H1 (cell line): ENCODE measurements at regions not wholly inside any gene's neighbourhood (a gene's known extent, or its start where the extent isn't known, plus 50 kb on each side); places are given as distances from the start of the nearest gene placed in this dataset.

Experiments
- CTCF ChIA-PET: fragments of 300-600 bp; sonication (Branson Sonifier 250); formaldehyde crosslinking; loops from one replicate; lab custom pipeline; 2021; ENCODE audit not compliant: partially characterized antibody; lab: Charles Lee
- POLR2A ChIA-PET: fragments of 300-600 bp; sonication (Branson Sonifier 250); formaldehyde crosslinking; loops from one replicate; lab custom pipeline; 2021; ENCODE audit warnings: inconsistent platforms; ENCODE audit not compliant: partially characterized antibody; lab: Charles Lee
- DNase-seq, 2 experiments: peaks; one replicate each; pipeline versions ENCODE4 v3.0.0 to v3.0.0-alpha.2; 2010 to 2022; ENCODE audit warnings: low spot score in 2 of 2, low read depth in 1 of 2, mixed read lengths in 1 of 2
- FAIRE-seq: peaks from 2 replicates; lab custom pipeline; 2011; peaks lifted over from hg19 to GRCh38; lab: Jason Lieb, UNC
- H2AFZ ChIP-seq: 2 replicates; pipeline ENCODE4 v1.8.1; 2012; ENCODE audit warnings: low read length, inconsistent platforms
- H2AK5ac ChIP-seq: 2 replicates; pipeline ENCODE4 v1.6.1; 2013; ENCODE audit warnings: low read depth, low read length
- H2BK120ac ChIP-seq: replicated peaks from 2 replicates; pipeline ENCODE3; 2013; ENCODE audit warnings: low read depth, low read length, inconsistent platforms
- H2BK12ac ChIP-seq: 2 replicates; pipeline ENCODE4 v1.6.1; 2013; ENCODE audit warnings: low read depth, low read length
- H2BK15ac ChIP-seq: 2 replicates; pipeline ENCODE4 v1.6.1; 2013; ENCODE audit warnings: low read length
- H2BK20ac ChIP-seq: 2 replicates; pipeline ENCODE4 v1.6.1; 2013; ENCODE audit warnings: low read length
- H2BK5ac ChIP-seq: 2 replicates; pipeline ENCODE4 v1.6.1; 2013; ENCODE audit warnings: low read depth, low read length
- H3K14ac ChIP-seq: 2 replicates; pipeline ENCODE4 v1.6.1; 2013; ENCODE audit warnings: inconsistent platforms; ENCODE audit not compliant: insufficient read length
- H3K18ac ChIP-seq: 2 replicates; pipeline ENCODE4 v1.6.1; 2013; ENCODE audit warnings: low read length; ENCODE audit errors: extremely low read depth
- H3K23ac ChIP-seq: 2 replicates; pipeline ENCODE4 v1.6.1; 2013; ENCODE audit warnings: inconsistent platforms; ENCODE audit not compliant: insufficient read length
- H3K23me2 ChIP-seq: 2 replicates; pipeline ENCODE4 v1.6.1; 2013; ENCODE audit warnings: low read depth, low read length
- H3K27ac ChIP-seq: 2 replicates; pipeline ENCODE4 v1.6.1; 2011; ENCODE audit warnings: low read depth, low read length, inconsistent platforms
- H3K27me3 ChIP-seq, 4 experiments: replicated peaks in 1 of 4; 1 replicate in 1 of 4; 2 replicates in 3 of 4; pipeline versions ENCODE4 v1.6.1 to v1.8.1; 2011 to 2013; ENCODE audit warnings: low read length in 3 of 4, mild to moderate bottlenecking in 3 of 4, inconsistent platforms in 2 of 4, mixed read lengths in 2 of 4, moderate library complexity in 1 of 4; ENCODE audit not compliant: control insufficient read depth in 3 of 4, insufficient read depth in 3 of 4; ENCODE audit errors: extremely low read depth in 1 of 4
- H3K36me3 ChIP-seq, 4 experiments: 2 replicates each; pipeline versions ENCODE4 v1.6.1 to v1.8.1; 2011 to 2013; ENCODE audit warnings: mild to moderate bottlenecking in 4 of 4, low read length in 3 of 4, moderate library complexity in 2 of 4, control low read depth in 1 of 4, inconsistent platforms in 1 of 4; ENCODE audit not compliant: insufficient read depth in 4 of 4, control insufficient read depth in 2 of 4
- H3K4ac ChIP-seq: replicated peaks from 2 replicates; pipeline ENCODE3; 2013; ENCODE audit warnings: low read length, low read depth, mixed read lengths, inconsistent platforms; ENCODE audit not compliant: insufficient read length
- H3K4me1 ChIP-seq, 4 experiments: replicated peaks in 1 of 4; 1 replicate in 1 of 4; 2 replicates in 3 of 4; pipeline versions ENCODE4 v1.6.1 to v1.8.1; 2011 to 2013; ENCODE audit warnings: low read length in 3 of 4, inconsistent platforms in 2 of 4, mixed read lengths in 1 of 4; ENCODE audit not compliant: insufficient read depth in 4 of 4, control insufficient read depth in 3 of 4
- H3K4me2 ChIP-seq, 2 experiments: 2 replicates each; pipeline versions ENCODE4 v1.6.1 to v1.8.1; 2011 to 2013; ENCODE audit warnings: low read depth in 2 of 2, low read length in 2 of 2, control low read depth in 1 of 2, inconsistent platforms in 1 of 2, mild to moderate bottlenecking in 1 of 2; ENCODE audit not compliant: insufficient read depth in 1 of 2
- H3K4me3 ChIP-seq, 4 experiments: fragments of 200-600, 300-600 bp in 1 of 4; sonication (generic), shearing (Covaris generic), sonication (Bioruptor Twin) in 1 of 4; 2 replicates each; pipeline versions ENCODE4 v1.5.1 to v1.8.1; 2011 to 2016; ENCODE audit warnings: low read length in 4 of 4, low read depth in 3 of 4, control low read depth in 2 of 4, inconsistent platforms in 2 of 4, mild to moderate bottlenecking in 2 of 4, mixed read lengths in 1 of 4, moderate library complexity in 1 of 4; ENCODE audit not compliant: insufficient read depth in 2 of 4; ENCODE audit errors: extremely low read depth in 1 of 4
- H3K56ac ChIP-seq: replicated peaks from 2 replicates; pipeline ENCODE3; 2013; ENCODE audit warnings: low read depth, mild to moderate bottlenecking, mixed read lengths, low read length, inconsistent platforms; ENCODE audit not compliant: insufficient read length
- H3K79me1 ChIP-seq: 2 replicates; pipeline ENCODE4 v1.6.1; 2013; ENCODE audit warnings: low read depth, low read length, control low read depth
- H3K79me2 ChIP-seq, 2 experiments: 2 replicates each; pipeline versions ENCODE4 v1.6.1 to v1.8.1; 2012 to 2013; ENCODE audit warnings: low read length in 2 of 2, mild to moderate bottlenecking in 2 of 2, inconsistent platforms in 1 of 2; ENCODE audit not compliant: insufficient read depth in 2 of 2, control insufficient read depth in 1 of 2
- H3K9ac ChIP-seq, 4 experiments: replicated peaks in 1 of 4; 1 replicate in 1 of 4; 2 replicates in 3 of 4; pipeline versions ENCODE4 v1.6.1 to v1.8.1; 2011 to 2013; ENCODE audit warnings: low read depth in 3 of 4, low read length in 3 of 4, control low read depth in 2 of 4, mild to moderate bottlenecking in 2 of 4, moderate library complexity in 2 of 4, inconsistent platforms in 1 of 4; ENCODE audit errors: extremely low read depth in 1 of 4
- H3K9me3 ChIP-seq, 2 experiments: 2 replicates each; pipeline versions ENCODE4 v1.6.1 to v1.8.1; 2012 to 2013; ENCODE audit warnings: mild to moderate bottlenecking in 2 of 2, moderate library complexity in 2 of 2, control low read depth in 1 of 2, inconsistent platforms in 1 of 2, low read depth in 1 of 2, low read length in 1 of 2, mixed read lengths in 1 of 2; ENCODE audit not compliant: insufficient read depth in 2 of 2
- H4K20me1 ChIP-seq, 2 experiments: replicated peaks in 1 of 2; 2 replicates each; pipeline versions ENCODE3 to v1.8.1; 2011 to 2013; ENCODE audit warnings: inconsistent platforms in 2 of 2, low read length in 2 of 2, mild to moderate bottlenecking in 1 of 2; ENCODE audit not compliant: insufficient read depth in 2 of 2, control insufficient read depth in 1 of 2
- H4K5ac ChIP-seq: 2 replicates; pipeline ENCODE4 v1.6.1; 2013; ENCODE audit warnings: low read length, low read depth, mixed read lengths, inconsistent platforms; ENCODE audit not compliant: insufficient read length
- H4K8ac ChIP-seq: 2 replicates; pipeline ENCODE4 v1.8.0; 2013; ENCODE audit warnings: mild to moderate bottlenecking, moderate library complexity, low read length, inconsistent platforms; ENCODE audit not compliant: insufficient read depth; ENCODE audit errors: extremely low read depth
- H4K91ac ChIP-seq: replicated peaks from 2 replicates; pipeline ENCODE3; 2013; ENCODE audit warnings: low read length, mixed read lengths, inconsistent platforms; ENCODE audit not compliant: insufficient read length
- BRCA1 ChIP-seq: IDR thresholded peaks from 2 replicates; pipeline ENCODE4 v1.6.1; 2012; ENCODE audit warnings: low read depth, low read length, improper control_type of control experiment
- POLR2A ChIP-seq, 2 experiments: IDR thresholded peaks; 1 replicate in 1 of 2; 2 replicates in 1 of 2; pipeline ENCODE4 v1.6.1; 2011; ENCODE audit warnings: low read depth in 2 of 2, low read length in 2 of 2, mild to moderate bottlenecking in 2 of 2; ENCODE audit errors: control extremely low read depth in 1 of 2
- RAD21 ChIP-seq, 2 experiments: IDR thresholded peaks in 1 of 2; conservative IDR thresholded peaks in 1 of 2; 2 replicates each; pipeline ENCODE4 v1.6.1; 2011; ENCODE audit warnings: low read depth in 2 of 2, low read length in 2 of 2, improper control_type of control experiment in 1 of 2, inconsistent platforms in 1 of 2, mild to moderate bottlenecking in 1 of 2, moderate library complexity in 1 of 2
- RFX5 ChIP-seq: IDR thresholded peaks from 2 replicates; pipeline ENCODE4 v1.6.1; 2011; ENCODE audit warnings: low read depth, low read length, improper control_type of control experiment, borderline replicate concordance
- SIN3A ChIP-seq, 2 experiments: IDR thresholded peaks in 1 of 2; conservative IDR thresholded peaks in 1 of 2; 2 replicates each; pipeline ENCODE4 v1.6.1; 2011 to 2012; ENCODE audit warnings: low read length in 2 of 2, improper control_type of control experiment in 1 of 2, low read depth in 1 of 2, mild to moderate bottlenecking in 1 of 2
- SIRT6 ChIP-seq: IDR thresholded peaks from one replicate; pipeline ENCODE4 v1.7.1; 2012; ENCODE audit warnings: low read length, inconsistent platforms
- YY1 ChIP-seq: IDR thresholded peaks from 2 replicates; pipeline ENCODE4 v1.6.1; 2011; ENCODE audit warnings: low read depth, mild to moderate bottlenecking, low read length
- WGBS, 2 experiments: shearing (Covaris generic) in 1 of 2; methylation state at CpG; one replicate each; pipeline versions ENCODE4 v1.1.6 to v1.1.7; 2013 to 2015; ENCODE audit warnings: low lambda C conversion rate in 2 of 2, mixed read lengths in 2 of 2, inconsistent platforms in 1 of 2, low coverage in 1 of 2, missing lambda C conversion rate in 1 of 2; ENCODE audit not compliant: insufficient replicate concordance in 2 of 2, insufficient coverage in 1 of 2, insufficient read length in 1 of 2; ENCODE audit errors: extremely low coverage in 1 of 2, missing lambda C conversion rate in 1 of 2; 5-methylcytosine and 5-hydroxymethylcytosine counted together

DNA sequence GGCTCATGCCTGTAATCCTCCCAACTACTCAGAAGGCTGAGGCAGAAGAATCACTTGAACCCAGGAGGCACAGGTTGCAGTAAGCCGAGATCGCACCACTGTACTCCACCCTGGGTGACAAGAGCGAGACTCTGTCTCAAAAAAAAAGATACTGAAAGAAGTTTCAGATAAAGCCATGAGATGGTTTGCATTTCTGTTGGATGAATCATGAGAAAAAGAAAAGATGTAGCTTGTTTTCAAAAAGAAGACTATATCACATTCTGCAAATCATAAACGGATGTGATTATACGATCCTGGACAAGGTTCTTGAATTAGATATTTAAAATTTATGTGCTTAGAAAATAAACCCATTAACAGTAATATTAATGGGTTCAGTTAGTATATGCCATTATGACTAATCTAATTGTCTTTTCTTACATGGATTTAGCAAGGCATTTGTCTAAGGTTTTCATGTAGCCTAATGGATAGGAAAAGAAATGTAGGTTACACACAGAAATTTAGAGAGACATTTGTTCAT is 345.9 kb downstream of the SLC7A11 start:
- TF ChIP-seq YY1 (no peak), POLR2A (IDR thresholded peaks at IDR 0.05; ENCODE audit: control extremely low read depth in 1 of 2, low read depth in 2 of 2, low read length in 2 of 2) (no peak), BRCA1 (no peak), RAD21 (IDR thresholded peaks at IDR 0.05 in 1 of 2, conservative IDR thresholded peaks at IDR 0.05 in 1 of 2; ENCODE audit: low read depth in 2 of 2, low read length in 2 of 2) (no peak), SIN3A (conservative IDR thresholded peaks at IDR 0.05 in 1 of 2, IDR thresholded peaks at IDR 0.05 in 1 of 2; ENCODE audit: low read depth in 1 of 2, low read length in 2 of 2) (no peak), RFX5 (no peak), SIRT6 (no peak)
- H3K4ac ChIP-seq = no peak overlapping the region
- H3K14ac ChIP-seq = no peak overlapping the region
- no peaks in the 10 kb centered on the region for H3K23me2 ChIP-seq
- H3K27ac ChIP-seq = no peak overlapping the region
- no peak overlapping the region for H3K23ac ChIP-seq
- H3K36me3 ChIP-seq = no peaks in the 10 kb centered on the region
- no peak for FAIRE-seq
- H2BK120ac ChIP-seq = no peak overlapping the region
- H3K18ac ChIP-seq = no peak overlapping the region
- H4K91ac ChIP-seq = no peak overlapping the region
- H3K79me1 ChIP-seq = no peaks in the 10 kb centered on the region
- H2BK12ac ChIP-seq = no peak overlapping the region
- DNase-seq = no peak
- no peak overlapping the region for H2BK15ac ChIP-seq
- H3K79me2 ChIP-seq = no peaks in the 10 kb centered on the region
- no peak overlapping the region for H3K9ac ChIP-seq
- H4K8ac ChIP-seq = no peak overlapping the region; the same call in 1 of the 2 replicates
- no peaks in the 10 kb centered on the region for H3K27me3 ChIP-seq
- no peak overlapping the region for H2BK5ac ChIP-seq
- no peaks in the 10 kb centered on the region; a peak in 1 of 7 replicates for H3K4me1 ChIP-seq
- ChIA-PET CTCF (interaction anchor here (0.6 to 1.3 kb wide), 3 partner anchors 15 to 1045 kb away, joined by 3 to 4 read pairs (median 3); no protein-coding TSS in a partner anchor), POLR2A (no interaction called here)
- no peak overlapping the region for H3K4me2 ChIP-seq
- H3K4me3 ChIP-seq = no peak overlapping the region
- no peak overlapping the region for H2AFZ ChIP-seq
- no peaks in the 10 kb centered on the region for H3K9me3 ChIP-seq
- no peaks in the 10 kb centered on the region for H4K20me1 ChIP-seq
- H2AK5ac ChIP-seq = no peak overlapping the region
- no peak overlapping the region for H2BK20ac ChIP-seq
- 90% methylated on average over 5 of the region's 5 CpGs; no CpG with 5 or more reads in 1 of the 2 experiments for WGBS, 2 experiments
- H4K5ac ChIP-seq = no peak overlapping the region
- no peak overlapping the region for H3K56ac ChIP-seq
